Activated CD8-positive, alpha-beta memory T cell treated with anti-CD3 and anti-CD28 coated beads for 48 hours (primary cell): ENCODE measurements at regions not wholly inside any gene's neighbourhood (a gene's known extent, or its start where the extent isn't known, plus 50 kb on each side); places are given as distances from the start of the nearest gene placed in this dataset.

ENCODE experiments used
- DNase-seq, 3 experiments: peaks; one replicate each; pipeline ENCODE4 v3.0.0-alpha.2; 2020; ENCODE audit warnings: low read depth in 2 of 3, low spot score in 2 of 3

DNA sequence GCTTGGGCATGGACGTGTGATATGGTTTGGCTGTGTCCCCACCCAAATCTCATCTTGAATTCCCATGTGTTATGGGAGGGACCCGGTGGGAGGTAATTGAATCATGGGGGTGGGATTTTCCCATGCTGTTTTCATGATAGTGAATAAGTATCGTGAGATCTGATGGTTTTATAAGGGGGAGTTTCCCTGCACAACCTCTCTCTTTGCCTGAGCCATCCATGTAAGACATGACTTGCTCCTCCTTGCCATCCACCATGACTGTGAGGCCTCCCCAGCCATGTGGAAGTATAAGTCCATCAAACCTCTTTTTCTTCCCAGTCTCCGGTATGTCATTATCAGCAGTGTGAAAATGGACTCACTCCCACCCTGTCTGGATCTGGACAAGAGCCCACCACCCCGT, 393.4 kb downstream of the SEC14L1 start:
- no peak for DNase-seq

GRCh38 chr17:77535435-77535834, 394.7 kb downstream of the SEC14L1 start:
- no peak for DNase-seq

- DNase-seq = no peak
Observed at GRCh38 chr17:77535892-77536291, 395.1 kb downstream of the SEC14L1 start.

- no peak for DNase-seq
Observed at GRCh38 chr17:77537566-77537965, 396.8 kb downstream of the SEC14L1 start.

GRCh38 chr17:77540531-77540930, 399.8 kb downstream of the SEC14L1 start:
- DNase-seq = no peak

- DNase-seq = no peak
Observed at GRCh38 chr17:77540975-77541374, 400.2 kb downstream of the SEC14L1 start.

DNA sequence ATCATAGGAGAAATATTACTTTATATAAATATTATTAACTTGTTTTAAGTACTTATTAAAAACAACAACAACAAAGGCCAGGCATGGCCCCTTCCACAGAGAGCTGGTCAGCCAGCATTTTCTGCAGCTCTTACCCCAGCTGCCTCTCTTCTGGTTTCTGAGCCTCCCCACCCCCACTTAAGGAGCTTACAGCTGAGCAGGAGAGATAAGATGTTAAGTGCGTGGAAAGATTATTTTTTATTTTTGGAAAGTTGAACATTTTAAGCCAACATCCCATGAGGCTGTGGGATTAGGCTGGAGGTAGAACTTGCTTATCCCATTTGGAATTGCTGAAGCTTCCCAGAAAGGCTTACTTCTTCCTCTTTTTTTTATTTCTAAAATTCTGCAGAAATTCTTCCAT, 401.2 kb downstream of the SEC14L1 start:
- DNase-seq = no peak

DNA sequence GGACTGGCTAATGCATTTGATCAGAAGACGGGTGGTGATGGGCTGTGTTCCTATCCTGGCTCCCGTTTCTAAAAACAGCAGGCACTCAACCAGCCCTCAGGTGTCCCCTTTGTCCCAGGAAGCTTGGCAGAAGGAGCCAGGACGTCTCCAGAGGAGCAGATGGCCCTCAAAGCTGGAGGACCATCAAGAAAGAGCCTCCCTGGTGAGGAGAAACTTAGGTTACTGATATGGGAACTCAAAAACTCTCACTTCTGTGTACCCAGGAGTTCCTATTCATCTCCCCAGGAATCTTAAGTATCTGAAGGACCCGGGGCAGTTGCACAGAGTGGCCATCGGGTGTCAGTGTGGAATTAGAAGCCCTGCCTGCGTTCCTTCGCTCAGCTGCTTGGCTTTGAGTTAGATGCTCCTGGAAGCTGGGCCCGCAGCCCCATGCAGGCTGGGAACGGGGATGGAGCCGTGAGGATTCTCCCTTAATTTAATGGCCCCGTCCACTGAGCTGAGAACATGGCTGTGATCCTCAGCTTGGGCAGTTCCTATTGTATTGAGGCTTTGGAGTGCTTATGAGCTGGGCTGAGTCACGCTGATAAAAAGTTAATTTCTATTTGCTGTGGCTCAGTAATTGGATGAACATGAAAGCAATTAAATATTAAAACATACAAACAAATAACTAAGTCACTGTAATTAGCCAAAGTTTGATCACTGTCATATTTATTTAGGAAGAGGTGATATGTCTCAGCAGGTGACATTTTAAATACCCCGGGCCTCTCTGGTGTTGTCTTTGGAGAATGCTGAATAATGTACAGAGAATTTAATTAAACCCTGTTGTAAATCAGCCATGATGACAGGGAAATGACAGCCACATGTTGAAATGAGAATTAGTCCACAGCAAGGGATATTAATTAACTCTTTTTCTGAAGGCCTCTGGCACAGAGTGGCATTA, 402.1 kb downstream of the SEC14L1 start:
- DNase-seq = peak in 2 of 3 experiments; percentile 18 to 19

DNA sequence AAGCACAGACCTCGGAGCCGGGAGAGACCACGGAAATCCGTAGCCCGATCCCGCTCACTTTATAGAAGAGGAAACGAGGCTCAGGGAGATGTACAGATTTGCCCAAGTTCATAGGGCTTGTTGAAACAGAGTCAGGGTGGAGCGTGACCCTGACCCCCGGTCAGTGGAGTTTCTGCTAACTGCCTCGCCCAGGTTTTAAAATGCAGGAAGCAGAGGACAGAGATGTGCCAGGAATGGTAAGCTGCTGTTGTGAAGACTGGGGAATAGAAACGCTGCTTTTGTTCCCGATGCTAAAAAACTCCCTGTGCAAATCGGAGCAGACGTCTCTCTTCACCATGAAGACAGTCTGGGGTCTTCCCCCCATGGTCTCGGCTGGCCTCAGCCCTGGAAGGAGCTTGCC, 403.0 kb downstream of the SEC14L1 start:
- DNase-seq = no peak

DNA sequence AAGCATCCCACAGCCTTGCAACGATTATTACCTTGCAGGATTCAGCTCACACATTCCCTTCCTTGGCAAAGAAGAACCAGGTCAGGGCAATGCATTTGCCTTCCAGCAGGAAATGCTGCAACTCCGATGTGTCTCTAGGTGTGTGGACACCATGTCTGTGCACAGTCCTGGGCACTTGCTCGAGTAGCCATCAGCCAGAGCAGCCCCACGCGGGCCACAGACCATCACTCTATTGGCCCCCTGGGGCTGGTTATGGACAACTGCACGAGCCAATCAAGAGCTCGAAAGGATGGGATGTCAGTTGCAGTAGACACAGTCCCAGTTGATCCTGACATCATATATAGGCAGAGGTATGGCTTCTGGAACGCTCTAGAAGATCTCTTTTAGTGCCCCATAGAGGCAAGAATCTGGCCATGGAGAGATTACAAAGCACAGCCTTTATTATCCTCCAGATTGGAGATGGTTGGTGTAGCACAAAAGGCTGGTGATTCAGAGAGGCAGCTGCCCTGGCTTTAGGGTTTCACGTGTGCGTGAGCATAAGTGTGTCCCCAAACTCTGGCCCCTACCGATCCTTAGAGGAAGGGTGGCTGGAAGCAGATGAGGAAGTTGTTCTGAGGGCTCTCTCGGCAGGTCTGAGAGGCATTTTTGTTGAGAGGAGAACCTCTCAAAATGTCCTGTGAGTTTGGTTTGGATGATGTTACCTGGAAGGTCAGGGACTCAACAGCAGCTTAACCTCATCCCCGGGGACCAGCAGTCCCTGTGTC, 403.8 kb downstream of the SEC14L1 start:
- no peak for DNase-seq

DNA sequence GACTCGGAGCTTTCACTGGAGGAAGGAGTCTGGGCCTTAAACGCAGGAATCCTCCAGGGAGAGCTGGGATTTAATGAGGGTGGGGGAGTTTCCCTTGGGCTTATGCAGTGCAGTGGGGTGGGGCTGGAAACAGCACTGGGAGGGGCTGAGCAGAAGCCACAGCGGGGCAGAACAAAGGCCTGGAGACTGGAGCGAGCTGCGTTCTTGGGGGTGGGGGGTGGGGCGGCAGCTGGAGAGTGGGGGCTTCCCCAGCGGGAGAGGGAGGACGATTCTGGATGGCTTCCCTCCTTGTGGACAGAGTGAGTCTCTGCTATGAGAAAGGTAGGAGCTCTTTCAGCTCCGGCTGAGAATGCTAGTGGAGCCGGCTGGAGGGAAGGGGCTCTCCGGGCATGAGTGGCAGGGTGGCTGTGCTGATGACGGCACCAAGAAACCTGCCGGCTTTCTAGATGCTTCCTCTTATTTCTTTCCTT, 406.0 kb downstream of the SEC14L1 start:
- no peak for DNase-seq

DNA sequence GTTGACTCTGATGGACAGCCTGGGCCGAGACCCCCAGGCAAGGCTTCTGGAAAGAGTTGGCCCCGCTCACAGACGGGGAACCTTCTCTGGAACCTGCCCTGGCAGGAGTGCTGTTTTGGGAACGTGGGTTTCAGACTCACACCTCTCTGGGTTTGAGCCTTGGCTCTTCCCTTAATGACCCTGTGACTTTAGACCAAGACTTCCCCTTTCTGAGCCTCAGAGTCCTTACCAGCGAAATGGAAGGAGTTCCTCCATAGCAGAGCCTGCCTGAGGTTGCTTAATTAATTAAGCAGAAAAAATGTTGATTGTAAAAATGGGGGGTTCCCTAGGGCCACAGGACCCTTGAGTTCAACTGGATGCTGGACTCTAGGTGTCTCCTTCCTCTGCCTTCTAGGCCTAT, 408.2 kb downstream of the SEC14L1 start:
- no peak for DNase-seq

- DNase-seq = no peak
Observed at GRCh38 chr17:77549726-77550366, 408.7 kb upstream of the TNRC6C start.

- no peak for DNase-seq
Observed at GRCh38 chr17:77553459-77554066, 404.9 kb upstream of the TNRC6C start.

DNA sequence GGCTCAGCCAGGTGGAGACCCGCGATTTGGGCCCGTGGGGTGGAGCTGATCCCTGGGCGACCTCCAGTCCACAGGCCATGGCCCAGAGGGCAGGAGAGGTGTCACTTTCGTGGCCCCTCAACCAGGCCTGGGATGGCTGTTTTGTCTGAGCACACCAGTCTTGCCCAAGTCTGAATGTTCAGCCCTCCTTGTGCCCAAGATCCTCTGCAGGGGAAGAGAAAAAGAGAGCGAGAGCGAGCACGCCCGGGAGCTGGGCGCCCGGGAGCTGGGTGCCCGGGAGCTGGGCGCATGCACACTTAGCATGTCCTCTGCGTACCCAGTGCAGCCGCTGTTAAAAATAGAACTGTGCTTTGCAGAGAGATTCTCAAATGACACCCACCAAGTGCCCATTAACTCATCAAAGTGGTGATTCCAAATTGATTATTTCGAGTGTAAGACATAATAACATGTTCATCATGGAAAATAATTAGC, 403.3 kb upstream of the TNRC6C start:
- DNase-seq = no peak

- DNase-seq = no peak
Observed at GRCh38 chr17:77555741-77556291, 402.7 kb upstream of the TNRC6C start.

DNA sequence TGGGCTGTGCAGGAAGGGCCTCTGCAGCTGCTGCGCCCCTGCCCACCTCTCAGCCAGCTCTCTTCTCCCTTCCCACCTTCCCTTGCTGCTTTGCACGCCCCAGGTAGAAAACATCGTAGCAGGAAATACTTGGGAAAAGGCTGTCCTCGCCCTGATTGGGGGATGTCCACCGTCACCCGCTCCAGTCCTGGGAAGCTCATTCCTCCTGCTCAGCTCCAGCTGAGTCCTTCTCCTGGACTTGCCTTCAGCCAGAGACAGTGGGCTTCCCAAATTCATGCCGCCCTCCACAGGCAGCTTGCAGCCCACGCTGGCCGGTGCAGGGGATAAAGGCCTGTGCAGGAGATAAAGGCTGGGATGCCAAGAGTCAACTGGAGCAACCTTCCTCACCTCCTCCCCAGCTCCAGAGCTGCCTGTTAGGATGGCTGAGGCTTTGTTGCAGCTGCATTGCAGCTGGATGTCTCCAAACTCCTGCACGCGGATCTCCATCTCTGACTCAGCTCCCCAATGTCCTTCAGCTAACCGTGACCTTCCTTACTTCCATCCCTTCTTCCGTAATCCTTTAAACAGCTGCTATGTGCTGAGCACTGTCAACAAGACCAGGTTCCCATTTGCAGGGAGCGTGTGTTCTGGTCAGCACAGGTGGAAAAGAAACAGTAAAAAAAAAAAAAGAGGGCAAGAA, 402.0 kb upstream of the TNRC6C start:
- DNase-seq = no peak

DNA sequence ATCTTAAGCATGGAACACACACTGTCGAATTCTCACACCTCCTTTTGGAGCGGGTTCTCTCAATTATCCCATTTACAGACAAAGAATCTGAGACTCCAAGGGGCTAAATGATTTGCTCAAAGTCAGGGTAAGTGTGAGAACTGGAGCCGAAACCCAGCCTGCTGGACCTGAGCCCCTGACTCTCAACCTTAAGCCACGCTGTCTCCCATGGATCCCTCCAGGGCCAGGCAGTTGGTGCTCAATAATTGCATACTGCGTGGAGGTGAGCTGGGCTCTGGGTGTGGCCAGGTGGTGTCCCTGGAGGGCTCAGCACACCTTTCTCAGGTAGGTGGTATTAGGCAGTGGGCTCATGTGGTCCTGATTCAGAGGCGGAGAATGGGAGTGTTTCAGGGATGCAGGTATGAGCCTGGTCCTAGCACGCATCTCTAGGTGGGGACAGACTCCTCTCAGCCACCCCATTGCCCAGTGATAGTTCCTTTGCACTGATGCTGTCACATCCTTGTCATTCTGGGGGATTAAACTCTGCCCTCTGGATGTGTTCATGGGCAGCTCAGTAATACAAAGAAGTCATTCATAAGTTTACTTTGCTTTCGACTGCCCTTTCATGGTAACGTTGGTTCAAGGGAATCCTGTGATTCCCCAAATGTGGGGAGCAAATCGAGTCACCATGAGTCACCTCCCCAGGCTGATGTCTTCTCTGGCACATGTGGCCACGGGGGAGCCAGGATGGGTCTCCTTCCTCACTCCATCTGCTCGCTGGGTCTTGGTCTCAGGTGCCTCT, 399.5 kb upstream of the TNRC6C start:
- no peak for DNase-seq

- DNase-seq = no peak
Observed at GRCh38 chr17:77560381-77560780, 398.1 kb upstream of the TNRC6C start.
